A549 (cell line): ENCODE measurements at regions not wholly inside any gene's neighbourhood (a gene's known extent, or its start where the extent isn't known, plus 50 kb on each side); places are given as distances from the start of the nearest gene placed in this dataset.

Experiments
- CTCF ChIP-seq: fragments of >200 bp; sonication (Bioruptor Twin); formaldehyde crosslinking; IDR thresholded peaks from 3 replicates; pipeline ENCODE4 v1.5.1; 2016
- EP300 ChIP-seq, 2 experiments: fragments of >200 bp; sonication (Bioruptor Twin); formaldehyde crosslinking; IDR thresholded peaks; 2 replicates in 1 of 2; 3 replicates in 1 of 2; pipeline ENCODE4 v1.6.1; 2016 to 2017
- POLR2A ChIP-seq: IDR thresholded peaks from 2 replicates; pipeline ENCODE4 v1.6.1; 2012; ENCODE audit warnings: mild to moderate bottlenecking, low read length

GRCh38 chr21:32949701-32950100, 76.0 kb upstream of the OLIG2 start:
- TF ChIP-seq EP300 (IDR thresholded peaks at IDR 0.05), result no peak
- TF ChIP-seq POLR2A, result no peak
- TF ChIP-seq CTCF, result no peak
